HepG2 (cell line): ENCODE measurements at regions not wholly inside any gene's neighbourhood (a gene's known extent, or its start where the extent isn't known, plus 50 kb on each side); places are given as distances from the start of the nearest gene placed in this dataset.

Experiments used
- ADNP ChIP-seq: sonication (generic); formaldehyde crosslinking; IDR thresholded peaks from 2 replicates; pipeline ENCODE4 v1.4.0; 2020; ENCODE audit warnings: missing genetic modification reagents
- ARNTL ChIP-seq: sonication (generic); formaldehyde crosslinking; IDR thresholded peaks from 2 replicates; pipeline ENCODE4 v1.4.0; 2020; ENCODE audit warnings: mild to moderate bottlenecking, missing genetic modification reagents
- BRCA1 ChIP-seq: sonication (generic); formaldehyde crosslinking; IDR thresholded peaks from 2 replicates; pipeline ENCODE4 v1.4.0; 2020; ENCODE audit warnings: missing genetic modification reagents
- CEBPB ChIP-seq: IDR thresholded peaks from 2 replicates; pipeline ENCODE4 v1.6.1; 2011; ENCODE audit warnings: low read depth, low read length, improper control_type of control experiment, borderline replicate concordance
- DNMT3B ChIP-seq: conservative IDR thresholded peaks from 2 replicates; pipeline ENCODE4 v1.6.1; 2016; ENCODE audit warnings: missing biosample characterization, control low read depth
- GATA4 ChIP-seq: sonication (generic); IDR thresholded peaks from 2 replicates; pipeline ENCODE4 v1.6.1; 2016; ENCODE audit warnings: antibody characterized with exemption, low read depth, borderline replicate concordance
- HNF4G ChIP-seq, 2 experiments: sonication (generic) in 1 of 2; formaldehyde crosslinking in 1 of 2; IDR thresholded peaks; 2 replicates each; pipeline versions ENCODE4 v1.4.0 to v1.6.1; 2011 to 2020; ENCODE audit warnings: borderline replicate concordance in 2 of 2, low read depth in 2 of 2, mild to moderate bottlenecking in 2 of 2, low read length in 1 of 2, missing genetic modification reagents in 1 of 2, moderate library complexity in 1 of 2
- HOXA5 ChIP-seq: sonication (generic); formaldehyde crosslinking; IDR thresholded peaks from 2 replicates; pipeline ENCODE4 v1.4.0; 2020; ENCODE audit warnings: missing genetic modification reagents
- ISX ChIP-seq: sonication (generic); formaldehyde crosslinking; conservative IDR thresholded peaks from 2 replicates; pipeline ENCODE4 v1.5.0; 2020; ENCODE audit warnings: missing genetic modification reagents
- KDM1A ChIP-seq: IDR thresholded peaks from 2 replicates; pipeline ENCODE4 v1.6.1; 2016; ENCODE audit warnings: missing compliant biosample characterization
- MXI1 ChIP-seq: IDR thresholded peaks from 3 replicates; pipeline ENCODE4 v1.6.1; 2012; ENCODE audit warnings: low read depth, low read length, inconsistent platforms, borderline replicate concordance
- NFYB ChIP-seq: sonication (generic); formaldehyde crosslinking; IDR thresholded peaks from 2 replicates; pipeline ENCODE4 v1.4.0; 2020; ENCODE audit warnings: missing genetic modification reagents
- PHF5A ChIP-seq: IDR thresholded peaks from one replicate; pipeline ENCODE4 v1.6.1; 2018; ENCODE audit warnings: low read depth, missing genetic modification reagents; ENCODE audit not compliant: unreplicated experiment
- RXRB ChIP-seq: IDR thresholded peaks from 2 replicates; pipeline ENCODE4 v1.6.1; 2016; ENCODE audit warnings: borderline replicate concordance, missing genetic modification reagents, missing compliant biosample characterization
- SNAI1 ChIP-seq: sonication (generic); formaldehyde crosslinking; IDR thresholded peaks from 2 replicates; pipeline ENCODE4 v1.5.0; 2020; ENCODE audit warnings: mild to moderate bottlenecking, missing genetic modification reagents, borderline replicate concordance
- TAF1 ChIP-seq: sonication (generic); formaldehyde crosslinking; IDR thresholded peaks from 2 replicates; pipeline ENCODE4 v1.4.0; 2020; ENCODE audit warnings: missing genetic modification reagents
- ZNF121 ChIP-seq: sonication (generic); formaldehyde crosslinking; IDR thresholded peaks from 2 replicates; pipeline ENCODE4 v1.5.0; 2020; ENCODE audit warnings: mild to moderate bottlenecking, missing genetic modification reagents
- ZNF382 ChIP-seq: sonication (generic); formaldehyde crosslinking; IDR thresholded peaks from 2 replicates; pipeline ENCODE4 v1.5.0; 2020; ENCODE audit warnings: missing genetic modification reagents, mild to moderate bottlenecking, borderline replicate concordance
- ZNF460 ChIP-seq: sonication (generic); formaldehyde crosslinking; IDR thresholded peaks from 2 replicates; pipeline ENCODE4 v1.5.1; 2020; ENCODE audit warnings: missing genetic modification reagents, mild to moderate bottlenecking, borderline replicate concordance
- ZNF546 ChIP-seq: sonication (generic); formaldehyde crosslinking; conservative IDR thresholded peaks from 2 replicates; pipeline ENCODE4 v1.8.1; 2023; ENCODE audit warnings: mild to moderate bottlenecking, missing genetic modification reagents
- ZNF557 ChIP-seq: sonication (generic); formaldehyde crosslinking; IDR thresholded peaks from 2 replicates; pipeline ENCODE4 v1.4.0; 2020; ENCODE audit warnings: missing genetic modification reagents
- ZNF703 ChIP-seq: sonication (generic); formaldehyde crosslinking; IDR thresholded peaks from 2 replicates; pipeline ENCODE4 v1.5.1; 2020; ENCODE audit warnings: missing genetic modification reagents, mild to moderate bottlenecking, moderate library complexity, borderline replicate concordance
- ZNF775 ChIP-seq: sonication (generic); formaldehyde crosslinking; IDR thresholded peaks from 2 replicates; pipeline ENCODE4 v1.4.0; 2020; ENCODE audit warnings: missing genetic modification reagents, mild to moderate bottlenecking, moderate library complexity, borderline replicate concordance
- TF ChIP-seq, protein P1 (sequence below): sonication (generic); formaldehyde crosslinking; IDR thresholded peaks from 2 replicates; pipeline ENCODE4 v1.8.0; 2022; ENCODE audit warnings: missing genetic modification reagents, mild to moderate bottlenecking, inconsistent platforms, borderline replicate concordance
- TF ChIP-seq, protein P2 (sequence below): sonication (generic); formaldehyde crosslinking; IDR thresholded peaks from 2 replicates; pipeline ENCODE4 v1.5.1; 2020; ENCODE audit warnings: mild to moderate bottlenecking, missing genetic modification reagents, borderline replicate concordance
- TF ChIP-seq, protein P3 (sequence below): sonication (generic); formaldehyde crosslinking; IDR thresholded peaks from 2 replicates; pipeline ENCODE4 v1.4.0; 2020; ENCODE audit warnings: mild to moderate bottlenecking, missing genetic modification reagents
- TF ChIP-seq, protein P4 (sequence below): IDR thresholded peaks from 2 replicates; pipeline ENCODE4 v1.6.1; 2016; ENCODE audit warnings: missing genetic modification reagents, missing compliant biosample characterization

DNA sequence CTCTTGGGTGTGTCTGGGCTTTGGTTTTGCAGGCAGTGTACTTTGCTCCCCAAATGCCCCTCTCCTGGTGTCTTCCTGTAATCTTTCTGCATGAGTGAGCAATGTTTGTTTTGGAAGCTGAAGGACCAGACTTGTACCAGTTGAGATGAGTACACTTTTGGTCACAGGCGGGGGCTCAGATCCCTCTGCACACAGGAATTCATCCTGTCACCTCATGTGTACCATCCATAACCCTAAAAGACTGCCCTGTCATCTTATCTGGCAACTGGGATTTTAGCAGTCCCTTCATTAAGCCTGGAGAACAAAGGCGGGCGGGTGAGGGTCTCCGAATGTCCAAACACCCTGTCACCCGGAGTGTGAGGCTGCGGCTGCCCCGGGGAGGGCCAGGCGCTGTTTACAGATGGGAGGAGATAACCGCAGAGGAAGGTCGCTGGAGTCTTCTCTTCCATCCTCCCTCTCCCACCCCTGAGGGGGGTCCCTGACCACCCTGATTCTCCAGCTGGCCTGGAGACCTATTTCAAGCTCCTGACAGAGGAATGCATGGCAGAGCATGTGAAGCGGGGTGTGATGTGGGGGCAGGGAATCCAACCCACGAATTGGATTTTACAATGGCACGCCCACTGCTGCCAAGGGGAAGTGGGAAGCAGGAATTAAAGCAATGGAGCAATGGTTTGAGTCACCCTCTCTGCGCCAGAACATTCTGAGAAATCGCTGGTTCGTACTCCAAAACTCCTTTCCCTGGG, 158.2 kb upstream of the MYCN start (continued):
- no peak for TF ChIP-seq ZNF382
- TF ChIP-seq ZNF460 (CRISPR knock-in tag): no peak
- TF ChIP-seq KDM1A: peak; percentile 47; the same call in 1 of the 2 replicates
- no peak for TF ChIP-seq ZNF557
- TF ChIP-seq TAF1: no peak
- TF ChIP-seq GATA4: peak; percentile 48; the same call in 1 of the 2 replicates
- TF ChIP-seq CEBPB: no peak
- TF ChIP-seq ZNF775 (CRISPR knock-in tag): no peak
- TF ChIP-seq BRCA1: no peak
- TF ChIP-seq MXI1: no peak
- no peak for TF ChIP-seq PHF5A
- TF ChIP-seq, protein P1, sequence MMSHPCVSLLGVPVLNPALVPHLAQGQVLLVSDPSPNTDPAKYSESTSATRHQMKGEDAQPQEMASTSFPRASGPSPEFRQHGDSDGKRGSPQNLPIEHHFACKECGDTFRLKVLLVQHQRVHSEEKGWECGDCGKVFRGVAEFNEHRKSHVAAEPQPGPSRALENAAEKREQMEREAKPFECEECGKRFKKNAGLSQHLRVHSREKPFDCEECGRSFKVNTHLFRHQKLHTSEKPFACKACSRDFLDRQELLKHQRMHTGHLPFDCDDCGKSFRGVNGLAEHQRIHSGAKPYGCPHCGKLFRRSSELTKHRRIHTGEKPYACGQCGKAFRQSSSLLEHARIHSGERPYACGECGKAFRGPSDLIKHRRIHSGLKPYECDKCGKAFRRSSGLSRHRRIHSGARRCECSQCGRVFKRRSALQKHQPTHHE (CRISPR knock-in tag): no peak
- no peak for TF ChIP-seq SNAI1 (CRISPR knock-in tag)
- no peak for TF ChIP-seq DNMT3B (CRISPR knock-in tag)
- TF ChIP-seq HOXA5 (CRISPR knock-in tag): no peak
- TF ChIP-seq, protein P2, sequence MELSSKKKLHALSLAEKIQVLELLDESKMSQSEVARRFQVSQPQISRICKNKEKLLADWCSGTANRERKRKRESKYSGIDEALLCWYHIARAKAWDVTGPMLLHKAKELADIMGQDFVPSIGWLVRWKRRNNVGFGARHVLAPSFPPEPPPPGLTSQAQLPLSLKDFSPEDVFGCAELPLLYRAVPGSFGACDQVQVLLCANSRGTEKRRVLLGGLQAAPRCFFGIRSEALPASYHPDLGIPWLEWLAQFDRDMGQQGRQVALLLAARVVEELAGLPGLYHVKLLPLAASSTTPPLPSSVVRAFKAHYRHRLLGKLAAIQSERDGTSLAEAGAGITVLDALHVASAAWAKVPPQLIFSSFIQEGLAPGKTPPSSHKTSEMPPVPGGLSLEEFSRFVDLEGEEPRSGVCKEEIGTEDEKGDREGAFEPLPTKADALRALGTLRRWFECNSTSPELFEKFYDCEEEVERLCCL (CRISPR knock-in tag): no peak
- TF ChIP-seq ZNF121 (CRISPR knock-in tag): no peak
- TF ChIP-seq HNF4G (IDR thresholded peaks at IDR 0.05; ENCODE audit: borderline replicate concordance, low read depth, low read length): peak; percentile 67; the same call in 1 of the 2 replicates
- no peak for TF ChIP-seq HNF4G (CRISPR knock-in tag; IDR thresholded peaks at IDR 0.05; ENCODE audit: borderline replicate concordance, low read depth)
- no peak for TF ChIP-seq ZNF546 (CRISPR knock-in tag)
- TF ChIP-seq, protein P3, sequence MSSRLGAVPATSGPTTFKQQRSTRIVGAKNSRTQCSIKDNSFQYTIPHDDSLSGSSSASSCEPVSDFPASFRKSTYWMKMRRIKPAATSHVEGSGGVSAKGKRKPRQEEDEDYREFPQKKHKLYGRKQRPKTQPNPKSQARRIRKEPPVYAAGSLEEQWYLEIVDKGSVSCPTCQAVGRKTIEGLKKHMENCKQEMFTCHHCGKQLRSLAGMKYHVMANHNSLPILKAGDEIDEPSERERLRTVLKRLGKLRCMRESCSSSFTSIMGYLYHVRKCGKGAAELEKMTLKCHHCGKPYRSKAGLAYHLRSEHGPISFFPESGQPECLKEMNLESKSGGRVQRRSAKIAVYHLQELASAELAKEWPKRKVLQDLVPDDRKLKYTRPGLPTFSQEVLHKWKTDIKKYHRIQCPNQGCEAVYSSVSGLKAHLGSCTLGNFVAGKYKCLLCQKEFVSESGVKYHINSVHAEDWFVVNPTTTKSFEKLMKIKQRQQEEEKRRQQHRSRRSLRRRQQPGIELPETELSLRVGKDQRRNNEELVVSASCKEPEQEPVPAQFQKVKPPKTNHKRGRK (CRISPR knock-in tag): no peak
- TF ChIP-seq, protein P4, sequence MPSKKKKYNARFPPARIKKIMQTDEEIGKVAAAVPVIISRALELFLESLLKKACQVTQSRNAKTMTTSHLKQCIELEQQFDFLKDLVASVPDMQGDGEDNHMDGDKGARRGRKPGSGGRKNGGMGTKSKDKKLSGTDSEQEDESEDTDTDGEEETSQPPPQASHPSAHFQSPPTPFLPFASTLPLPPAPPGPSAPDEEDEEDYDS (CRISPR knock-in tag): no peak
- no peak for TF ChIP-seq NFYB (CRISPR knock-in tag)
- no peak for TF ChIP-seq ISX (CRISPR knock-in tag)
- TF ChIP-seq RXRB (CRISPR knock-in tag): no peak
- no peak for TF ChIP-seq ZNF703 (CRISPR knock-in tag)
- TF ChIP-seq ARNTL (CRISPR knock-in tag): no peak
- no peak for TF ChIP-seq ADNP
